GM12892 (cell line): ENCODE measurements at regions not wholly inside any gene's neighbourhood (a gene's known extent, or its start where the extent isn't known, plus 50 kb on each side); places are given as distances from the start of the nearest gene placed in this dataset.

Source experiments
- POLR2A ChIP-seq: IDR thresholded peaks from 2 replicates; pipeline ENCODE4 v1.6.1; 2011; ENCODE audit warnings: low read depth, low read length, control low read depth
- POLR2AphosphoS5 ChIP-seq: IDR thresholded peaks from 2 replicates; pipeline ENCODE4 v1.6.1; 2011; ENCODE audit warnings: low read depth, low read length, control low read depth

GRCh38 chr7:68063171-68063570 is 1066.5 kb downstream of the TYW1 start:
- TF ChIP-seq POLR2AphosphoS5 (no peak), POLR2A (no peak)
